GM11168 (cell line): ENCODE measurements at regions not wholly inside any gene's neighbourhood (a gene's known extent, or its start where the extent isn't known, plus 50 kb on each side); places are given as distances from the start of the nearest gene placed in this dataset.

Experiments used
- in situ Hi-C: fragments of 300-500 bp; cut with MboI; formaldehyde crosslinking; loops from one replicate; pipeline ENCODE4 v1.12.0; 2022; ENCODE audit warnings: low sequenced_read_pairs; ENCODE audit not compliant: unreplicated experiment

DNA sequence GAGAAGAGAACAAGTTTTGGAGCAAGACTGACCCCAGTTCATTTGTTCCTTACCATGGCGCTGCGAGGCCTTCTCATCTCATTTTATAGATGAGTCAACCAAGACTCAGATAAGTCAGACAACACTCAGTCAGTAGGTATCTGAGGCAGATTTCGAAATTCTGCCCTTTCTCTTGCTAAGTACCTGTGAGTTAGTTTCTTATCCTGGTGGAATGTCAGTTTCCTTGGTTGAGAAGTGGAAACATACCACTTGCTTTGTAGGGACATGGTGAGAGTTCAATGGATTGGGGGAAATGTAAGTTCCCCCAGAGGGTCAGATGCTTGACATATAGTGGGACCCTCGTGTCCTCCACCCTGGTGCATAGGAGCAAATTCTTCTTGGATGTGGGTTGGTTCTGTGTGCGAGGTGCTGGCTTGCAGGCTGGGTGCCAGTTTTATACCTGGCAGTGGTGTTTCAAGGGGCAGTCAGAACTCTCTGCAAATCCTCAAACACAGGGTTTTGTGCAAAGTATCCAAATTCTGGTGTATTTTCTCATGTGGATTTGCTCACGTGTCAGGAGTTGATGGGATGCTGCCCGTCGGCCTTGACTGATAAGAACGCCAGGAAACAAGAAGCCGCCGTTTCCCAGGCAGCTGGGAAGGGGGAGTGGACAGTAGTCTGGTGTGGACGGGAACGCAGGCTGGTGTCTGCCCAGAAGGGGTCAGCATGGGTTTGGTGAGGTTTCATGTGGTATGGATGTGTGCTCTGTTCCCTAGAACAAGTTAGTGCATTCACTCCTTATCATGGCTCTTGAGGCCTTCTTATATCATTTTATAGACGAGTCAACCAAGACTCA, 61.1 kb upstream of the CIBAR2 start:
- in situ Hi-C loops: no loop called here

DNA sequence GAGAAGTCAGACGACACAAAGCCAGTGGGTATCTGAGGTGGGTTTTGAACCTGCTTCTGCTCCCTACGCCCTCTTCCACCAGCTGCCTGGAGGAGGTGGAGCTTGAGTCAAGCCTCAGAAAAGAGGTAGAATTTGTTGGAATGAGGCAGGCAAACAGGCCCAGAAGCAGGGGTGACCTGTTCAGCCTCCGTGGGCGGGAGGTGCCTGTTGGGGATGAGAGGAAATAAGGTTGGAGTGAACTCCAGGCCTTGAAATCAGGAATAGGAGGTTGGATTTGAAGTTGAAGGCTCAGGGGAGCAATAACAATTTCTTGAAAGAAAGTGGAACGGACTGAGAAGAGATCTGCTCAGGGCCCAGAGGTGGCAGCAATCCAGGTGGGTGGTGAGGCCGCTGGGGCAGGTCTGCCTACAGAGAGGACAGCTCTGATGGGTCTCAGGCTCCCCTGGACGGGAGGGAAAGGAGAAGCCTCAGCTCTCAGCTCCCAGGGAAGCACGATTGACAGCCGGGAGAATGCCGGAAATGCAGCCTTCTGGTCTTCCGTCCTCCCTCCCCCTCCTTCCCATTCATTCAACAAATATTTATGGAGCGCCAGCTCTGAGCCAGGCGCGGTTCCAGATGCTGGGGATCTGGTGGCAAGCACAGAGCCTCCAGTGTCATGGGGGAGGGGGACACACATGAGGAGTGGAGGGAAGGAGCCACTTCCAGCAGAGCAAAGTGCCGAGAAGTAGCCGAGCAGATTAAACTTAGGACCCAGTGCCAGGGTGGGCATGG, 61.9 kb upstream of the CIBAR2 start:
- in situ Hi-C loops: no loop called here

DNA sequence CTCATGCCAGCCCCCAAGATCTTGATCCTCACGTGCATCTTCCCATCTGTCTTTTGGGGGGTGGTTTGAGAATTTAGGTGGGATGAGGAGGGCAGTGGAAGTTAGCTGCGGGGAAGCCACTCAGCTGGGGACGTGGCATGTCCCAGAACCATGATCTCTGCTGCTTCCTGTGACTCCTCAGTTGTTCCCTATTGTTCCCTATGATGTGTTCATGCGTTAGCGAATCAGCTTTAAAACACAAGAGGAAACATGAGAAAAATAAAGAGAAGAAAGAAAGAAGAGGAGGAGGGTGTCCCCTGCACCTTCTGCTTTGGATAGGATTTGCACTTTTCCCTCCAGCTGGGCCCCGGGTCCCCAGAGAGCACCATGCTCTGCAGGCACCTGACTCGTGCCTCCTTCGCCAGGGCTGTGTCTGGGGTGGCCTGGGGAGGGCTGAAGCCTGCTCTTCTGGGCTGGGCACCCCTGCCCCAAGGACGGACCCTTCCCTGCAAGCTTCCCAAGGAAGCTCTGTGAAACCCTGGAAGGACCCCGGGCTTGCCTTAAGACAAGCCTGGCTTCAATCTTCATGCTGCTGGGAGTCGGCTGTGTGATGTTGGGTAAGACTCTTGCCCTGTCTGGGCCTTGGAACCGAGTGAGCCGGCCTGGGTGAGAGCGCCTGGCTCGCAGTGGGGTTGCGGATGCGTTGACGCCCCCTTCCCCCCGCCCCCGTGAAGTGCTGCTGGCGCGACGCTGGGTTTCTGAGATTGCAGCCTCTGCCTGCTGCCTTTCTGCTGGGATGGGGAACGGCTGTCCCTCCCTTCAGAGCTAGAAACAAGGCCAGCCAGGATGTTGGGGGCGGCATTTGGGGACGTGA, 62.8 kb upstream of the CIBAR2 start:
- in situ Hi-C loops: no loop called here

DNA sequence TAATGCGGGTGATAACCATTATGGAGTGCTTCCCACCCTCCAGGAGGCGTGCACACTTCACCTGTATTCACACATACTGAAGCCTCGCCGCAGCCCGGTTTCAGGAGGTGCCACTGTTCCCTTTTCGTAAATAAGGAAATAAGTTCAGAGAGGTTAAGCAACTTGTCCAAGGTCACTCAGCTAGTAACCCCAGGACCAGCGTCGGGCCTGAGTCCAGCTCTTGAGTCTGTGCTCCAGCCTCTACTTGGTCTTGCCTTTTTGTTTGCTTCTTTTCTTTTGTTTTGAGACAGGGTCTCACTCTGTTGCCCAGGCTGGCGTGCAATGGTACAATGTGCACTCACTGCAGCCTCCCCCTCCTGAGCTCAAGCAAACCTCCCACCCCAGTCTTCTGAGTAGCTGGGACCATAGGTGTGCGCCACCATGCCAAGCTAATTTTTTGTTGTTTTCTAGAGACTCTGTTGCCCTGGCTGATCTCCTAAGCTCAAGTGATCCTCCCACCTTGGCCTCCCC, 63.5 kb upstream of the CIBAR2 start:
- in situ Hi-C loops: no loop called here

DNA sequence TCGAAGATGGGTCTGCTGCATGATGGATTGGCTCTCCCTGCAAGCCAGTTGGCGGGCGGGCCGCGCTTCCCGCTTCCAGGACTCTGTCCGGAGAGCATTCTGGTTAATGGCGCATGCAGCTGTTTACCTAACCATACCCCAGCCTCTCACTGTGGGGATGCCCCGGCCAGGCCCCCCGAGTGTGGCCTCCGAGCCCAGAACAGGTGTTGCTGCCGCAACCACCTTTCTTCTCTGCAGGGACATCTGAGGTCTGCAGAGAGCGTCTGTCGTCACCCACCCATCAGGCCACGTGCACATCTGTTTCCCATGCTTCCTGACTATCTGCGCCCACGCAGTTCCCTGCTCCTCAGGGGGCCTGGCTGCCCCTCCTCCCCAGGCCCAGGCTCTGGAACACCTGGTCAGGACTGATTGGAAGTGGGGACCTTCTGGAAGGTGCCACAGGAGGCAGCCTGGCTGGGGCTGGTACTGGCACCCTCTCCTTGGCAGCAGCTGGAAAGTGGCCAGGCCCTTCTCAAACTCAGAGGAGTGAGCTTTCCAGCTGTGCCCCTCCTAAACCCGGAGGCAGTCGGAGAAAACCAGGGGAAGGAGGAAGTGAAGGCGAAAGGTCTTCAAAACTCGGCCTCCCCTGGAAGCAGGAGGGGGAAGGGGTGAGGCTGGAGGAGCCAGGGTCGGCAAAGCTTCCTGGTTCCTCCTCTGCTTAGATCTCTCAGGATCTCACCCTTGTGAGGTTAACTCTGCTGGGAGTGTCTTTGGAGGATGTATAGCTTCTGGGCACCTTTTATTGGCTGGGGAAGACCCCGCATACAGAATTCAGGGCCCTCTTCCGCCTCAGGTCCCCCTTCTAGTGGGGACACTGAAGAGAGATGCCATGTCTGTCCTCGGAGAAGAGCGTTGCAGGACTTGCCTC, 64.5 kb upstream of the CIBAR2 start:
- in situ Hi-C loops: no loop called here

DNA sequence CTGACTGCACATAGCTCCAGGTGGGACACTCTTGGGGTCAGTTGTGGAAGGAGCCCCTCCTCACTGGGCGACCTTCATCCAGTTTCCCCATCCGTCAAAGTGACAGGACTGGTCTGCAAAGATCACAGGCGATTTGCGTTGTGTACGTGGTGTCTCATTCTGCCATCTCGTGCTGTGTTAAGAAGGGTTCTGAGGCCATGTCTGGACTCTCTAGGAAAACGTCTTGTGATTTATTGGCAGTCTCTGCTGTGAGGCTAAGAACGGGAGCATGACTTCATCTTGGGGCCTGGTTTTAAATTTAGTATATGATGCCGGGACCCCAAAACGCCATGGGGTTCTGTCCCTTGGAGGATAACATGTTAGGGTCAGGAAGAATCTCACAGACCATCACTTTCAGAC, 65.2 kb upstream of the CIBAR2 start:
- in situ Hi-C loops: no loop called here

DNA sequence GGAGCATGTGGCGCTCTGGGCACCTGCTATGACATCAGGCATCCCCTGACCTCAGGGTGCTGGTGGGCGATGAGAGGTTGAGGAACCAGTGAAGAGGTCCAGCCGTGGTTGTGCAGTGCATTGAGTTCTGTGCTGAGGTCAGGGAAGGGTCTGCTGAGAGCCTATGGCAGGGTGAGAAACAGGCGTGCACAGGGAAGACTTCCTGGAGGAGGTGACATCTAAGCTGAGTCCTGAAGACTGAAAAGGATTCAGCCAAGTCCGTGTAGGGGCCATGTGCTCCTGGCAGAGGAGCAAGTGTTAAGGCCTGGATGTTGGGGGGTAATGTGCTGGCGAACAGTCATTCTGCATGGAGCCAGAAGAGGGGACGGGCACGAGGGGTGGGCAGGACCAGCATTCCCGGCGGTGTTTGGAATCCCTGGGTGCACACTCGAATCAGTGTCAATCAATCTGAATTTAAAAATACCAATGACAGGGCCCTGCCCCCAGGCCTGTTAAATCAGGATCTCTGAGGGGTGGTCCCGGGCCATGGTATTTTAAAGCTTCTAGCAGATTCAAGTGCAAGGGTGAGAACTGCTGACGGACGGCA, 65.8 kb upstream of the CIBAR2 start:
- in situ Hi-C loops: no loop called here

DNA sequence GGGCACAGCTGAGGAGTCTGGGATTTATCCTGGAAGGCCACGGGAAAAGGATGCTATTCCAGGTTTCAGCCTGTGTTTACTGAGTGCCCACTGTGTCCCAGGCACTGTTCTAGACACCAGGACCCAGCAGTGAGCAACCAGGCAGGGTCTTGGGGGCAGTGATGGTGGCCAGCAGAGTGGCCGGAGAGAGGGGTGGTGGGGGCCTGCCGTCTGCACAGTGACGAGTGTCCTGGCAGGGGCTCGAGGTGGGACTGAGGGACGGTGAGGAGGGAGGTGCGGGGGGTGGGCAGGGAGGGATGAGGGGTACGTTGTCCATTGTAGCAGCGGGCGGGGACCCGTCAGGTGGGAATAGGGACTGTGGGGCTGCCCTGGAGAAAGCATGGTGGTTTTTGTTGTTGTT, 66.3 kb upstream of the CIBAR2 start:
- in situ Hi-C loops: no loop called here

DNA sequence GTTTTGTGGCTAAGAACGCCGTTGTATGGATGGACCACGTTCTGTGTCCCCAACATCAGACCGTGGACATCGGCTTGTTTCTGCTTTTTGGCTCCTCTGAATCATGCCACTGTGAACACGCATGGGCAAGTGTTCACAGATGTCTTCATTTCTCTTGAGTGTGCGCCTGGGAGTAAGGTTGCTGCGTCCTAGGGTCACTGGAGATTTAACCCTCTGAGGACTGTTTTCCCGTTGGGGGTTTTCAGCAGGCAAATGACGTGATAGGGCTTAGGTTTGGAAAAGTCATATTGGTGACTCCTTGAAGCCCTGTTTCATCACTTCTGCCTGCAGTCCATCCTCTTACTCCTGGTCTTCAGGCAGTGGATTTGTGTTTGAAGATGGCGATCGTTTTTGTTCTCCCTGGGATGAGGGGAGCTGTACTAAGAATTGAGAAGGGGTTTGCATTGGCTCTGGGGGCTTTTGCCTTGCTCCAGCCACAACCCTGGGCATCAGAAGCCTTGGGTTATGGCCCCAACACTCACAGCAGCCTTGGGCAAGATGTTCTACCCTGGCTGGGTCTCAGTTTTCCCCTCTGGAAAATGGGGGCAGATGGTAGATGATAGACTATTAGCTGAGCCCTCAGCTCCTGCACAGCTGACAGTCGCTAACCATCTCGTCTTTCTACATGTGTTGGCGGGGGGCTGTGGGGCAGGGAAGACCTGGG, 67.2 kb upstream of the CIBAR2 start:
- in situ Hi-C loops: no loop called here

DNA sequence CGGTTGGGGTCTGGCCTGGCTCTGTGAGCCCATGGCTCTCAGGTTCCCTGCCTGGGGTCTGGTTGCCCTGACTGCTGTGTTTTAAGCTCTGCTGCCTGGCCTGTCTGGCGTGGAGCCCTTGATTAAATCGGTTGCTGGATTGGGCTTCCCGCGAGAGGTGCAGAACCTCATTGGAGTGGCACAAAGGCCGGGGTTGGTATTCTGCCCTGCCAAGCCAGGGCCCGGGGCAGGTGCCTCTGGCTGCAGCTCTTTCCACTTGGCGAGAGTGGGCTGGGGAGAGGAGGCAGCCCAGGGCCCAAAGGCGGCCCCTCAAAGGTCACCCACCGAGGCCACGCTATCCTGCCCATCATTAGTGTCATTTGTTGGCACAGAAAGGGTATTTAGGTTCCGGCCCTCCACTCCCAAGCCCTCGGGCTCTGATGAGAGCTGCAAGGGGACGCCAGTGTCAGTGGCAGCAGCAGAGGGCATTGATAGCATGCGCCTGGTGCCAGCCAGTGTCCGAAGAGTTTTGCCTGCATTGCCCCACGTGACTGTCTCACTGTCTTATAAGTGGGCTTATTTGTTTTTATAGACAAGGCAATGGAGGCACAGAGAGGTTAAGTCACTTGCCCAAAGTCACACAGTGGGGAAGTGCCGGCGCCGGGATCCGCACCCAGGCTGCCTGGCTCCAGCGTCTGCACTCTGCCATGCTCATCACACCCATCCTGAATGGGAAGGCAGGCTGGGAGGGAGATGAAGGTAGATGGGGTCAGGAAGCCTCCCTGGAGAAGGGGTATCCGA, 68.0 kb upstream of the CIBAR2 start:
- in situ Hi-C loops: no loop called here

DNA sequence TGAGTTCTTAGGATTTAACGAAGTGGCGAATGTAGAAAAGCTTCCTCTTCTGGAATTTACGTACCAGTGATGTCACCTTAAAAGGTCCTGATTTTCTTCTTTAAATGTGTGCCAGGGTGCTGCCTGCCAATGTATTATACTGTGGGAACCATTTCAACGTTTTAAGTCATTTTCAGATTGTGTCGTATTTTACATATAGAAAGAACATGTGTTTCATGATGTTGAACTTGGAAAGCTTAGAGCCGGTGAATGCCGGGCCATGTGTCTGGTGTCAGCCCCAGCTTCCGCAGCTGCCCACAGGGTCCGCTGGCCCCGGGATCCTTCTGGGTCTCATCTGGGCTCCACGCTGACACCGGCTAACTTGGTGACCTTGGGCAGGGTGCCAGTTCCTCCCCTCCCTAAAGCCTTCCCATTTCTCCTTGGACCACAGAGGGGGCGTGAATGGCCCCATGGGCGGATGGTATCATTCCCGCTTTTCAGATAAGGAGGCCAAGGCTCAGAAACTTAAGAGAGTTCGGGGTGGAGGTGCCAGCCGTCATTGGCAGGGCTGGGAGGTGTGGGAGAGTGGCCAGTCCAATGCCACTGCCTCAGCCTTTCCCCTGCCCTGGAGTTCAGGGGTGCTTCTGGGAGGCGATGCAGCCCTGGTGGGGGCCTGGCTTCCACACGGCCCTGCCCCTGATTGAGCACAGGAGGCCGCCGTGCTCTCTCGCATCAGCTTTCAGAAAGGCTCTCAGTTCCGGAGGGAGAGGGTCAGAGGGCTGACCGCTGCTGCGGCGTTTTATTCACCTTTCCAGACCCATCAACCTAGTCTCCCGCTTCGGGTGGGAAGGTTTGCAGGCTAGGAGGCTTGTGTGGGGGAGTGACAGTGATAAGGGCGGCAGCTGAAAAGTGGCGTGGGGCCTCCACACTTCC, 68.8 kb upstream of the CIBAR2 start:
- in situ Hi-C loops: no loop called here

DNA sequence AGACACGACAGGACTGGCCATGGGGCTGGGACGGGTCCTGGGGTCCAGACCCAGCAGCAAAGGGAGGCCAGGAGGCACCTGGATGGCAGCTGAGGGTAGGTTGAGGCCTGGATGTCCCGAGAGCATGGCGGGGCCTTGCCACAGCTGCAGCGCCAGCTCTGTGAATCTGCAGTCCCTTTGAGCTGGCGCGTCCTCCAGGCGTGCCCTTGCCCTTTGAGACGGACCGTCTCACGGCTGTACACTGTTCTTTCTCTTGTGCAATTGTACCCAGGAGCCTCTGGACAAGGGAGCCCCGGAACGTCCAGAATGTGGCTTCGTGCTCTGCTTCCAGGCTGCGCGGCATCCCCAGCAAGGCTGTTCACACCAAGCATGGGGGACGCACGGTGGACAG, 69.5 kb upstream of the CIBAR2 start:
- in situ Hi-C loops: no loop called here

DNA sequence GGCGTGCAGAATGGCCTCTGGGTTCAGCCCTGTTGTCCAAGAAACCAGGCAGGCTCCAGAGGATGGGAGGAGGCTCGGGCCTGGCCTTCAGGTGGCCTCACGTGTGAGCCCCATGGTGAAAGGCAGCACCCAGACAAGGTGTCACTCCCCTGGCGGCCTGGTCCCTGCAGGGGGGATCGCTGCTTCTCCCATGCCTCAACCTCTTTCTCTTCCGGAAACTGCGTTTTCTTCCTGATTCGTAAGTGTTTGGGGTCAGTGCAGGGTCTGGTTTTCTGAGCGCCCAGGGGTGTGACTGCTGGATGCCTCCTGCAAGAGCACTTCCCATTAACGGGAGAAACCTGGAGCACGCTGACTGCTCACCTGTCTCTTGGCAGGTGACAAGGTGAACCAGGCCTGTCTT, 70.0 kb upstream of the CIBAR2 start:
- in situ Hi-C loops: no loop called here

DNA sequence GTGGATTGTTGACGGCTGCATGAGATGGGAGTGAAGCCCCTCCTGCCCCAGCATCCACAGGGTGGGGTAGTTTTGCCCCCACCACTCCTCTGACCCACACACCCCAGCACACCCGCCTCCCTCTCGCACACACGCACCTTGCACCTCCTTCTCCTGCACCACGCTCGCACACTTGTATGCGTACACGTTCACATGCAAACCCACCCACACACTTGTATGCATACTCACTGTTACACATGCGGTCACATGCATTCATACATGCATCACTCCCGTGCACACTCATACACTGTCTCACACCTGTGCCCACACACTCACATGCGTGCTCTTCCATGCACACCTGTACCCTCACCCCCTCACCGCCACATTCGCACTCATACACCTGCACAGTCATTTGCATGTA, 70.5 kb upstream of the CIBAR2 start:
- in situ Hi-C loops: no loop called here

DNA sequence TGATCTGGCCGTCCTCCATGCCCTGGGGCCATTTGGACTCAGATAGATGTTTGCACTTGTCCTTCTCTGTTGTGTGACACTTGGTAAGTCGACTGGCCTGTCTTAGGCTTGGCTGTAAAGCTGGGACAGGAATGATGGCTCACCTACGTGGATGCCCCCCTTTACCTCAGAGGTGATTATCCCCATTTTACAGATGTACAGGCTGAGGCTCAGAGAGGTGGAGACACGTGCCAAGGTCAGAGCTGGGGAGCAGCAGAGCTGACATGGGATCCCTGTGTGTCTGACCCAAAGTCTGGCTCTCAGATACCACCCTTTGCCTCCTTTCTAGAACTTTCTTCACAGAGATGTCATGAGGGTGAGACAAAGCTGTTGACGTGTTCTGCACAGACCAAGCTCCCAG, 71.3 kb upstream of the CIBAR2 start:
- in situ Hi-C loops: no loop called here

DNA sequence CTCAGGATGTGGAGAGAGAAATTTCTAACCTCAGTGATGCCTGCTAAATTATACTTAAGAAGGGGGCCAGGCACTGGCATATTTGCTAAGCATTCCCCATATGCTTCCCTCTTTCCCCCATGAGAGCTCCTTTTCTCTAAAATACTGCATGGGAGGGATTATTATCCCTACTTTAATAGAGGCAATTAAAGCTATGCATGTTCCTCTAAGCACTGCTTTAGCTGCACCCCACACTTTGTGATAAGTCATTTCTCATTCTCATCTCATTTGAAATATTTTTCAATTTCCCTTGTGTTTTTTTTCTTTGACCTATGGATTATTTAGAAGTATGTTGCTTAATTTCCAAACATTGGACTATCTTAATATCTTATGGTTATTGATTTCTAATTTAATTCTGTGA, 72.1 kb upstream of the CIBAR2 start:
- in situ Hi-C loops: no loop called here
